ENCODE measurements at regions not wholly inside any gene's neighbourhood (a gene's known extent, or its start where the extent isn't known, plus 50 kb on each side); places are given as distances from the start of the nearest gene placed in this dataset.

GRCh38 chr10:129322933-129323820 lies 143.9 kb upstream of the MGMT start:
- TF ChIP-seq POLR2A (IDR thresholded peaks at IDR 0.05; ENCODE audit: low read length), result no peak
- TF ChIP-seq GATA1 (IDR thresholded peaks at IDR 0.05; ENCODE audit: low read depth, low read length), result no peak

Measured in erythroblast (primary cell).